ENCODE measurements at regions not wholly inside any gene's neighbourhood (a gene's known extent, or its start where the extent isn't known, plus 50 kb on each side); places are given as distances from the start of the nearest gene placed in this dataset.

DNA sequence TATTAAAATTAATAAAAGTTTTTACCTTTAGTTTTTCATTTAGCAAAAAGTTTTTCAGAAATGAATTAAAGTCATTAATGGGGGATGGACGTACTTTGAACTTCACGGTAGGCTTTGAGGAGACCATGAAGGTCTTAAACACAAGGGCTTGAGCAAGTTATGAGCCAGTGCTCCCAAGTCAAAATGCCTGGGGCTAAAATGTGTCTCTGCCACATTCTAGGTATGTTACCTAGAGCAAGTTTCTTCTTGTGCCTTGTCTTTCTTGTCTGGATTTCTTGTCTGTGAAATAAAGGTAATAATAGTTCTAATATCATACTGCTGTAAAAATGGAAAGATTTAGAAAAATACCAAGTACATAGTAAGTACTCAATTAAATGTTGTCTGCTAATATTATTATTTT, 132.7 kb upstream of the USP15 start:
- DNase-seq (ENCODE audit: low spot score), result no peak

DNA sequence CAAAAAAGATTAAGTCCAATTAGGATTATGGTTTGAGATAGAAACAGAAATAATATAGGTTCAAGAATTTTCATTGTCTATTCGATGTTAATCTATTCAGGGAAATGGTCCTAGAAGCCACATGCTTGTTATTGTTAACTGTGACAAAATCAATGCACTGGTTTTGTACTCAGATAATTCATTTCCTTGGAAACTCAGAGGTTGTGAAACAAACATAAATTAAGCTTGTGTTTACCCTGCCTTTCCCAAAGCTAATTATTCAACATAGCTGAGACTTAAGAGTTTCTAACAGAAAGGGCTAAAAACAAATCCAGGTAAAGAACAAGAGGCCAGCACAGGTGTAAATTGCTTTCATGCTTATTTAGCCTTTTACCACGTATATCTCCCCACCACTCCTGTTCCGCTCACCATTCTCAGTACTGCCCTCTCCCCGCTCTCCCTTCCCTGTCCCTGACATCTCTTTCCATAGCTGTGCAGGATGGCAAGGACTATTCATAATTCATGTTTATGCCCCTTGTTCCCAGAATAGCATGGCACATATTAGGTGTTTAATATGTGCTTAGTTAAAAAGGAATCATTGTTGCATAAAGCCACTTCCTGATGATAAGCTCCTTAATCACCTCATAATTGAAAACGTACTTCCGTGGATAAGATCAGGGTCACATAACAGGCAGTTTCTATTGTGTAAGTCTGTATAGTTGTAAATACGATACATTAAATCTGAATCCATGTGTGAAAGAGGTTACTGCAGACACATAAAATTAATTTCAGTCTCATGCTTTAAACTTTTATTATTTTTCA, 131.8 kb upstream of the USP15 start:
- DNase-seq (ENCODE audit: low spot score), result peak; percentile 26

- DNase-seq (ENCODE audit: low spot score), result no peak
These were observed 130.9 kb upstream of the USP15 start for GRCh38 chr12:62129291-62129690.

- DNase-seq (ENCODE audit: low spot score), result no peak
These were observed 129.8 kb upstream of the USP15 start for GRCh38 chr12:62130402-62130801.

DNA sequence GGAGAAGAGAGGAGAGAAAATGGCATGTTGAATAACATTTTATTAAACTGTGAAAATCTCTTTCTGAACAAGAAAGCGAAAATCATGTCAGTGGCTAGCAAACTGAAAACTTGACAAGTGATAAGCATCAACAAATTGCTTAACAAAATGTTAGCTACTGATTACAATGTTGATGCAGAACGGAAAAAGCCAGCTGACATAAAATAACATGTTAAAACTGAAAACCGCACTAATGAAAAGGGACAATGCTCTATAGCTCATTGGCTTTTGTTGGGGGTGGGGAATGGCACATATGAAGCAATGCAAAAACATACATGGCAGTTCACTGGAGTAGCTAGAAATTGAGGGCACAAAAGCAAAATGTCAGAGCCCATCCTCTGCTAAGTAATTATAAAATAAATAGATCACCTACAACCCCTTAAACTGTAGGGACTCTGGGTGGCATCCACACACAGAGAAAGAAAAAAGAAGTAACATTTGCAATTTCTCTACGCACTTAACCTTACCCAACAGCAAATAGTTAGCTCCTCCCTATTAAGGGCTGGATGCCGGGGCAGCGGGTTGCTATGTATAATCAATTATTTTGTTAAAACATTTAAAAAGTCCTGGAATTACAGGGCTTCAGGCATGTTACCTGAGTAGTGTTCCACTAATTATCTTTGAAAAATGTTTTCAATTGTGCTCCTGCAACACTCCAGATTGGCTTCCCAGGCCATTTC, 129.2 kb upstream of the USP15 start:
- DNase-seq (ENCODE audit: low spot score), result no peak

DNA sequence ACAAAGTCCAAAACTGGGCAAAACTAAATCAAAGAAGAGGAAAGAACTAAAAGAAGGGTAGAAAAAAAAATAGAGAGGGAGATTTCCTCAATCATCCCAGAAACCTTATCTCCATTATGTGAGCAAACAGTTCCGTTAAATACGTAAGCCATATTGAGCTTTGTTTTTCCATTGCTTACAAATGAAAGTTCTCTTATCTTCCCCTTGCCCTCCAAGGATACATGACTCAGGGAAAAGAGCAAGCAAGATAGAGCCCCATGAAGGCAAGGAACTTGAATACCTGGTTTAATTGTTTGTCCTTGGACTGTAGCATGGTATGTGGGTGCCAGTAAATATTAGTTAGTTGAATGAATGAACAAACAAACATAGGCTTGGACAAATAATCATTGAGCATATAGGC, 126.8 kb upstream of the USP15 start:
- DNase-seq (ENCODE audit: low spot score), result no peak

- DNase-seq (ENCODE audit: low spot score), result no peak
These were observed 124.5 kb upstream of the USP15 start for GRCh38 chr12:62135553-62136200.

DNA sequence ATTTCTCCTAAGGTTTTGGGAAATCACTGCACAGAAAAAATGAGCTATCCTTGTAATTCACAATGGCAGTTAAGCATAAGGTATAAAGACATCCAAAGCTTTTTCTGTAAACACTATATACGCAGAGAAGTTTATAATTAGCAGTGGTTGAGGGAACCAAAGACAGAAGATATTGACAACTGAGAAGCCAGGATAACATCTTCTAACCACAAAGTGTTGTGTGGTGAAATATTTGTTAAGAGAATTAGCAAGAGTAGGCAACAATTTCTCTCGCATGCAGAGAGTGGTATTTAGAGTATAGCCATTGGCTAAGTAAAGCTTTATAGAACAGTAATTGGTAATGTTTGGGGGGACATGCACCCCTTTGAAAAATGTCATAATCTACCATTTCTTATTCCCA, 123.7 kb upstream of the USP15 start:
- DNase-seq (ENCODE audit: low spot score), result no peak

GRCh38 chr12:62138527-62138926, 121.7 kb upstream of the USP15 start:
- no peak for DNase-seq (ENCODE audit: low spot score)

- no peak for DNase-seq (ENCODE audit: low spot score)
These were observed 113.9 kb upstream of the USP15 start for GRCh38 chr12:62146318-62146717.

DNA sequence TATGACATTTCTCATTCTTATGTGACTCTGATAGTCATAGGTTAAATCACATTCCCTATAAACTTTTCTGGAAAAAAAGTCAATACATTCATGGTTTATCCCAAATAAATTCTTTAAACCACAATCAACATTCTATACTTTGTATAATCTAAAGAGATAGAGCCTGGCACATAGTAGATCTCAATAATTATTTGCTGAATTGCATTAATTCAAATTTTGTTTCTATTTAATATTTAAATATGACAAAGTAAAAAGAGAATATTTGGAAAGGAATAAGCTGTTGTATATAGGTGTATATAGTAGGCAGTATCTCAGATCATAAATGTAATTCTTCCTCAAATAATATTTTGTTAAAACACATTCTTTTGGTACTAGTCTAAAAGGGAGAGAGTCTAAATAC, 102.2 kb upstream of the USP15 start:
- DNase-seq (ENCODE audit: low spot score), result no peak

DNA sequence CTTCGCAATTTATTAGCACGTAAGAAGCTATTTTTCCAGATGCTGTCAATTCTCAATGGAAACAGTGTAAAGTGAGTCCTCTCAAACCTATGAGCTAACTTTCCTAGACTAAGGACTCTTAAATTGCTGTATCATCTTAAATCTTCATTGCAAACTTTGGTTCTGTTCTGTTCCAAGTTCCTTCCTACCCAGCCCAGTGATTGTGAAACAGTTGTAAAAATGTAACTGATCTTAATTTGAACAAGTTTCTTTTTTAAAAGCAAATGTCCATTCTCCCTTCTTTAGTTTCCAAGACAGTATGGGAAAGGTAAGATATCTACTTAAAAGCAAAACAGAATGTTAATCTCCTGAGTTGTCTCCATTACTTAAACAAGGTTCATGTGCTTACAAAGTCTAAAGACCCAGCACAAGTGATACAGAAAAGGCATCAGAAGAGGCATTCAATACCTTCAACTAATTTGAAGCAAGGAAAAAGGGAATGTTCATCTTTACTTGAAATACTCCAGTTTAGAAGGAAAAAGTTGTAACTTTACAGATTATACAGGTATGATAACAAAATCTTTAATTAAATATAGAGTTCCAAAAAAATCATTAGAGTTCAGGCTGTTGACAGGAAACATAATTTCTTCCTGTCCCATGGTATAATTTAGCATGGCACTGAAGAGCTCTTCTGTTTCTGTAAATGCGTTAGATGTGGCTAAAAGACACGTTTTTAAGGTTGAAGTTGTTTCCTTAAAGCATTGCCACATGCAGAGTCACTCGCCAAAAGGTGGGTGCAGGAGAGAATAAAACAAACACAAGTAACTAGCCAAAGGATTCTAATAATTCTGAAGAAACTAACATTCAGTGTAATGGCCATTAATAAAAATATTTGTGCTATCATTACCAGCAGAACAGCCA, 101.5 kb upstream of the USP15 start:
- no peak for DNase-seq (ENCODE audit: low spot score)

DNA sequence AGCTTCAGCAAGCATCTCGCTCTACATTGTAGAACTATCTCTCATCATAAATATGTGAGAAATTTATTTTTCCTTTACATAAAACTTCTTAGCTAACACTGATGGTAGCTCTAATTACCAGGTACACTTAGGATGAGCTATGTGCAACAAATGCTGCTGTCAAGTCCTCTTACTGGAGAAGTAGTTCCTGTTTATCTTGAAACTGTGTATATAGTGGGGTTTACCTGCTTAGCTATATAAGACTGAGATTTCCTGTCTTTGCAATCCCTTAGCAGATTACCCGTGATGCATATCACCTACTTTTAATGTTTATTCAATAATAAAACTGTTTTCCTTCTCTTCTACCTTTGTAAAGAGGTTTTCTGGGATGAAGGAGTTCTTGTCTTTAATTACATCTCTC, 98.0 kb upstream of the USP15 start:
- DNase-seq (ENCODE audit: low spot score), result no peak

- no peak for DNase-seq (ENCODE audit: low spot score)
These were observed 96.8 kb upstream of the USP15 start for GRCh38 chr12:62163368-62163767.

DNA sequence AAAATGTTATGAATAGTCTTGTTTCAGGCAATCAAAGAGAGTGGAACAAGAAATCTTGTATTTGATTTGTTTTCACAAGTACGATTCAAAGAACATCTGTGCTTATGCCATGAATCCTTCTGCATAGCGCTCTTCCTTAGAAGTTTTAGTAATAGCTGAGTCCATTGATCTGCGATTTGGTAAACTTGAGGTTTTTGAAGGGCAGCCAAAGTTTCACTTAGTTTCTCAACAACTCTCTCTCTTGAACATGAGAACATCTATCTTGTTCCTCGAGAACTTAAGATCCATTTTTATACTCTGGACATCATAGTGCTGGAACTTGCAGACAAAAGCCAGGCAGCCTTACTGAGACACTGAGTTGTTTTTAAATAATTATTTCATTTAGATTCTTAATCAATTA, 96.2 kb upstream of the USP15 start:
- no peak for DNase-seq (ENCODE audit: low spot score)

DNA sequence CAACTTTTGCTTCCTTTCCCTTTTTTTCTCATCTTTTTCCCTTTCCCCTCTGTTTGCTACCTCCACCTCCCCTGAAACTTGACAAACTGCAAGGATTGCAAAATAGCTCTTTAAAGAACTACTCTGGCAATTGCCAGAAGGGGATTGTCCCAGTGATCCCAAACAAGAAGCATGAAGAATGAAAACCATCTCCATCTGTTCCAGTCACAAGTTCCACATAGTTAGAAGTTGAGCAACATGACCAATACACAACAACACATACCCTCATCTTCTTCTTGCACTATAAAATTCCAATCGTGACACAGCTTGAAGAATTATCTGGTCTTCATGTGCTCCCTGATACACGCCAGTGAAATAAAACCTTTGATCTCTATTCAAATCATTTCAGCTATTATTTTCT, 93.7 kb upstream of the USP15 start:
- DNase-seq (ENCODE audit: low spot score), result no peak

DNA sequence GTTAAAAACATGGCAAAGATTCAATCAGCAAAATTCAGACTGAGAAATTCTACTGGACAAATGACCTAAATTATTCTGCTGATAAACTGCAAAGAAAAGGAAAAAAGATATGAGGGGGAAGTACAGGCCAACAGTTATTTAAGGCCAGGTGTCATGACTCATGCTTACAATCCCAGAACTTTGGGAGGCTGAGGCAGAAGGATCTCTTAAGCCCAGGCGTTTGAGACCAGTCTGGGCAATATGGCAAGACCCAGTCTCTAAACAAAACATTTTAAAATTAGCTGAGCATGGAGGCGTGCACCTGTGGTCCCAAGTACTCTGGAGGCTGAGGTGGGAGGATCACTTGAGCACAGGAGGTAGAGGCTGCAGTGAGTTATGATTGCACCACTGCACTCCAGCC, 91.8 kb upstream of the USP15 start:
- no peak for DNase-seq (ENCODE audit: low spot score)

GRCh38 chr12:62170241-62170640, 90.0 kb upstream of the USP15 start:
- no peak for DNase-seq (ENCODE audit: low spot score)

- DNase-seq (ENCODE audit: low spot score), result peak; percentile 6
These were observed 69.3 kb upstream of the USP15 start for GRCh38 chr12:62190689-62191490.

DNA sequence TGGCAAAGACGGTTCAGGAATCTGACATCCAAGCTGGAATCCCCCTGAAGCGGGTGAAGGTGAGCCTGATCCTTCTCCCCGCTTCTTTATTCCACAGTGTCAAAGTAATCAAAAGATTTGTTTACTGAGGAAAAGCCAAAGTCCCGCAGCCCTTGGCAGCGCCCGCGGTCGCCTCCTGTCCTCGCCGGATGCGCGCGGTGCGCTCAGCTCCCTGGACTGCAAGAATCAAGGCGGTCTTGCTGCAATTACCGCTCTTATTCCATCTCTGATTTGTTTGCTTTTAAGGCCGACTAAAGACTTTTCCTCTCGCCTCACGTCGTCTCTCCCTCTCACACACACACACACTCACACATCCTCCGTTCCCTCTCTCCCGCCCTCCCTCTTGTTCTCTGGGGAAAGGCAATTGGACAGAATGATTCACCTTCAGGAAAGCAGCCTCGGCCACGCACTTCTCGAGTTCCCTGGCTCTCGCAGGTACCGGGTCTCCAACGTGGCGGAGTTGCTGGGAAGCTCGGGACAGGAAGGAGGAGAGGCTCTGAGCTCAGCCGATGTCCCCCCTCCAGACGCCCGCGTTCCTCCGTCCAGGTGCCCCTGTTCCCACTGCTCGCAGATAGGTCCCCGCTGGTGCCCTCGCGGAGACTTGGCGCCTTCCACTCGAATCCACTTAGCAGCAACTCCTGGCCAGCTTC, 68.6 kb upstream of the USP15 start:
- DNase-seq (ENCODE audit: low spot score), result peak; percentile 61

Measured in kidney tubule cell (primary cell).